ENCODE measurements at regions not wholly inside any gene's neighbourhood (a gene's known extent, or its start where the extent isn't known, plus 50 kb on each side); places are given as distances from the start of the nearest gene placed in this dataset.

DNA sequence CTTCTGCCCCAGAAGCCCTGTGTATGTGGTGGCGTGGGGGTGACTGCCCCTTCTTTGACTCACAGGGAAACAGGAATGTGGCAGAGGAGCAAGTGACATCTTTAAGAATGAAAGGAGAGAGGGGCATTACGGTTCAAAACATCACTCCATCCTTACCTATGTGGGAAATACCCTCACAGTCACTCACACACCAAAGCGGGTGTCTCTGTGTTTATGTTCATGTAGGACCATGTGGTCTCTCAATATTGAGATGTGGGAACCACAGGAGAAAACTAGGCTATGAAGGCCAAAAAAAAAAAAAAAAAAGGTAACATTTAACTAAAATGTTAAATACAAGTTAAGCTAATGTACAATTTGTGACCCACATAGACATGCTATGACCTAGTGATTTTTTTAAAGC is 153.6 kb upstream of the GPR12 start:
- TF ChIP-seq L3MBTL2 (conservative IDR thresholded peaks at IDR 0.05) (no peak), LEF1 (IDR thresholded peaks at IDR 0.05; ENCODE audit: borderline replicate concordance) (no peak), ZNF384 (IDR thresholded peaks at IDR 0.05) (no peak), ELF4 (IDR thresholded peaks at IDR 0.05) (no peak), SUZ12 (IDR thresholded peaks at IDR 0.05) (no peak), NFRKB (IDR thresholded peaks at IDR 0.05) (no peak), FOXA1 (IDR thresholded peaks at IDR 0.05) (no peak), FOXK2 (IDR thresholded peaks at IDR 0.05) (no peak), HDGF (IDR thresholded peaks at IDR 0.05; ENCODE audit: borderline replicate concordance) (no peak), TARDBP (IDR thresholded peaks at IDR 0.05) (no peak)
- ChIA-PET CTCF (interaction anchor here (0.9 kb wide), 1 partner anchor 16 kb away, joined by 9 read pairs; no protein-coding TSS in a partner anchor), POLR2A (no interaction called here)
- DNase-seq (ENCODE audit: extremely low spot score) = no peak

DNA sequence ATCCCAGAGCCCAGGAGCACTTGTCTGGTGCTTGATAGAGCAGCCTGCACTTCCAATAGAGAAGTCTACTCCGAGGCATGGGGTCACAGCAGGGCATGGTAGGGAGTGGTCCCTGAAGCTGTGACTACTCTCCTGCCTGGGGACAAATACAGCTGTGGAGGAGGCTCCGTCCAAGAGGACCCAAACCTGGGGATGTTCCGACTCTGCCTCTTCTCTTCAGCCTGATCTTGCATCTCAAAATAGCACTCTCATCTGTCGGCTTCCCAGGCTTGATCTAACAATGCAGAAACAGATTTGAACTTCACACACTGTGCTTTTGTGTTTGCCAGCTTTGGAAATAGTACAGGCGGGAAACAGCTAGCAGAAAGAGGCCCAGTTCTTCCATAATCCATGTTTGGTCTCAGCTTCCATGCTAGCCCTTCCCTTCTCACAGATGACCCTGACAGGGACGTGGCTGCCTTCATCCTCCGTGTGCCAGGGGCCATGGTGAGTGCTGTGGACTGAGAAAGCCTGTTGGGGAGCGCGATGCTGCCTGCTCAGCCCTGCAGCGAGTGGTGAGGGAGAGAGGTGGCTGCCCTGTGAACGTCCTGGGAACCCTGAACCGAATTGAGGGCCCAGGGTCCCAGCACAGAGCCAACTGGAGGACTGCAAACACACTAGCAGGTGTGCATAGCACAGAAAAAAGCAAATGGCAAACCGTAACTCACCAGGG is 150.3 kb upstream of the GPR12 start:
- TF ChIP-seq TARDBP (IDR thresholded peaks at IDR 0.05) (no peak), SUZ12 (IDR thresholded peaks at IDR 0.05) (no peak), CTBP1 (IDR thresholded peaks at IDR 0.05; ENCODE audit: borderline replicate concordance) (no peak), FOXA1 (IDR thresholded peaks at IDR 0.05) (no peak), SP1 (IDR thresholded peaks at IDR 0.05) (no peak), NFRKB (IDR thresholded peaks at IDR 0.05) (no peak), HDGF (IDR thresholded peaks at IDR 0.05; ENCODE audit: borderline replicate concordance) (no peak), FOXM1 (IDR thresholded peaks at IDR 0.05; ENCODE audit: borderline replicate concordance) (no peak), LEF1 (IDR thresholded peaks at IDR 0.05; ENCODE audit: borderline replicate concordance) (no peak), ZNF384 (IDR thresholded peaks at IDR 0.05) (no peak), L3MBTL2 (conservative IDR thresholded peaks at IDR 0.05) (no peak), FOXK2 (IDR thresholded peaks at IDR 0.05) (no peak), ELF4 (IDR thresholded peaks at IDR 0.05) (no peak), ARNT (IDR thresholded peaks at IDR 0.05) (no peak), BHLHE40 (IDR thresholded peaks at IDR 0.05; ENCODE audit: borderline replicate concordance) (no peak)
- TF ChIP-seq, protein P1, sequence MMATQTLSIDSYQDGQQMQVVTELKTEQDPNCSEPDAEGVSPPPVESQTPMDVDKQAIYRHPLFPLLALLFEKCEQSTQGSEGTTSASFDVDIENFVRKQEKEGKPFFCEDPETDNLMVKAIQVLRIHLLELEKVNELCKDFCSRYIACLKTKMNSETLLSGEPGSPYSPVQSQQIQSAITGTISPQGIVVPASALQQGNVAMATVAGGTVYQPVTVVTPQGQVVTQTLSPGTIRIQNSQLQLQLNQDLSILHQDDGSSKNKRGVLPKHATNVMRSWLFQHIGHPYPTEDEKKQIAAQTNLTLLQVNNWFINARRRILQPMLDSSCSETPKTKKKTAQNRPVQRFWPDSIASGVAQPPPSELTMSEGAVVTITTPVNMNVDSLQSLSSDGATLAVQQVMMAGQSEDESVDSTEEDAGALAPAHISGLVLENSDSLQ (IDR thresholded peaks at IDR 0.05) = no peak
- CTCF ChIA-PET = no interaction called here
- POLR2A ChIA-PET = no interaction called here
- no peak for DNase-seq (ENCODE audit: extremely low spot score)

DNA sequence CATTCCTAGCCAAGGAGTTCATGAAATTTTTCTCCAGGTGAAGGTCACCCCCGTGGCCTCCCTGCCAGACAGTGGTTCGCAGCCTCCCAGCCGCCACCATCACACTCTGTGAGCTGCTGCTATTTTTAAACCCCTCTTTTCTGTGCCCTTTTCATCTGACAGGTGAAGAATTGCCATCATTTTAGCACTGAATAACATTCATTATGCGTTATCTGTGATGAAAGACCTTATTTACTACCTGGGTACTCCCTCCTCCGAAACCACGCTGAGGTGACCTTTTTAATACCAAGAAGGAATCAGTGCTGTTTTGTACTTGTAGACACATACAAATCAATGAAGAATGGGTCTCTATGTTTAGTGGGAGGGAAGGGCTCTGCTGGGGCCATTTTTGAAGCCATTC is 148.9 kb upstream of the GPR12 start:
- POLR2A ChIA-PET = no interaction called here
- TF ChIP-seq SUZ12 (IDR thresholded peaks at IDR 0.05) = no peak
- no peak for TF ChIP-seq SP1 (IDR thresholded peaks at IDR 0.05)
- TF ChIP-seq FOXA1 (IDR thresholded peaks at IDR 0.05) = no peak
- TF ChIP-seq ZNF384 (IDR thresholded peaks at IDR 0.05) = no peak
- no peak for TF ChIP-seq ELF4 (IDR thresholded peaks at IDR 0.05)
- TF ChIP-seq HDGF (IDR thresholded peaks at IDR 0.05; ENCODE audit: borderline replicate concordance) = no peak
- no peak for TF ChIP-seq TARDBP (IDR thresholded peaks at IDR 0.05)
- TF ChIP-seq, protein P1 (IDR thresholded peaks at IDR 0.05) = no peak
- TF ChIP-seq BHLHE40 (IDR thresholded peaks at IDR 0.05; ENCODE audit: borderline replicate concordance) = no peak
- TF ChIP-seq NFRKB (IDR thresholded peaks at IDR 0.05) = no peak
- TF ChIP-seq L3MBTL2 (conservative IDR thresholded peaks at IDR 0.05) = no peak
- TF ChIP-seq LEF1 (IDR thresholded peaks at IDR 0.05; ENCODE audit: borderline replicate concordance) = no peak
- no peak for TF ChIP-seq FOXK2 (IDR thresholded peaks at IDR 0.05)
- no peak for TF ChIP-seq ARNT (IDR thresholded peaks at IDR 0.05)
- no peak for TF ChIP-seq CTBP1 (IDR thresholded peaks at IDR 0.05; ENCODE audit: borderline replicate concordance)
- no peak for TF ChIP-seq FOXM1 (IDR thresholded peaks at IDR 0.05; ENCODE audit: borderline replicate concordance)
- CTCF ChIA-PET = no interaction called here
- no peak for DNase-seq (ENCODE audit: extremely low spot score)

DNA sequence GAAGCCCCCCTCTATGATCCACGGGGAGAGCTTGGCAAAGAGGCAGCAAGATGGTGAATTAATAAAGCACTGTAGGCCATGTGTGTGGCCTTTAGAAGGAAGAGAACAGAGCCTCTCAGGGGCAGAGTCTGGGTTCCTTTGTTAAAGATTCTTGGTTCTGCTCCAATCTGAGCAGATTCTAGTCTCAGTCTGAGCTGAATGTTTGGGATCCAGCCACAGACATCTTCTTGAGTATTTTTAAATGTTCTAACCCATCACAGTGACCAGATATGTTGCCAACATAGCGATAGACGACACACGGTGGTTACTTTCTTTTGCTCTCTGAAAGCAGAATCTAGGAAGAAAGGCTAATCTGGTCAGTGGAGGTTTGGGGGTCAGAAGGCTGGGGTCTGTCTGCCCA is 147.5 kb upstream of the GPR12 start:
- TF ChIP-seq FOXM1 (IDR thresholded peaks at IDR 0.05; ENCODE audit: borderline replicate concordance) = no peak
- no peak for TF ChIP-seq L3MBTL2 (conservative IDR thresholded peaks at IDR 0.05)
- TF ChIP-seq HDGF (IDR thresholded peaks at IDR 0.05; ENCODE audit: borderline replicate concordance) = no peak
- TF ChIP-seq ARNT (IDR thresholded peaks at IDR 0.05) = no peak
- no peak for TF ChIP-seq BHLHE40 (IDR thresholded peaks at IDR 0.05; ENCODE audit: borderline replicate concordance)
- TF ChIP-seq ZNF384 (IDR thresholded peaks at IDR 0.05) = no peak
- TF ChIP-seq, protein P1 (IDR thresholded peaks at IDR 0.05) = no peak
- TF ChIP-seq SUZ12 (IDR thresholded peaks at IDR 0.05) = no peak
- TF ChIP-seq CTBP1 (IDR thresholded peaks at IDR 0.05; ENCODE audit: borderline replicate concordance) = no peak
- TF ChIP-seq ELF4 (IDR thresholded peaks at IDR 0.05) = no peak
- TF ChIP-seq FOXK2 (IDR thresholded peaks at IDR 0.05) = no peak
- no peak for TF ChIP-seq TARDBP (IDR thresholded peaks at IDR 0.05)
- no peak for TF ChIP-seq FOXA1 (IDR thresholded peaks at IDR 0.05)
- POLR2A ChIA-PET = no interaction called here

DNA sequence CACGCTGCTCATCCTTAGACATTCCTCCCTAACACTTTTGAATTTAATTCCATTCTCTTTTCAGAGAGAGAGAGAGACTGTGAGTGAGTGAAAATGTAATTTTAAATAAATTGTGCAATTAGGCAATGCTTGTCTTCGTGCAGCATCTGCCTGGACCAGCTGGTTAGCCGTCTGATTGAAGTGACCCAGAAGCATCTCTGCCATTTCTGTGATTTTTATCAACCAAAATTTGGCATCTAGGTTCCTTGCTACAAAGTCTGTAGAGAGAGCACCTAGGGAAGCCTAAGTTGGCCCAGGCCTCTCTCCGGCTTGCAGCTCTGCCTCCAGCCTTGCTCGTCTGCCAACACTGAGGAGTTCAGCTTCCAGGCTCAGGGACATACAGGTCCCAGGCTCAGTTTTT is 138.6 kb upstream of the GPR12 start:
- ChIA-PET POLR2A (no interaction called here), CTCF (no interaction called here)
- no peak for TF ChIP-seq ZNF384 (IDR thresholded peaks at IDR 0.05)
- no peak for TF ChIP-seq TARDBP (IDR thresholded peaks at IDR 0.05)
- TF ChIP-seq CTBP1 (IDR thresholded peaks at IDR 0.05; ENCODE audit: borderline replicate concordance) = no peak
- no peak for TF ChIP-seq SUZ12 (IDR thresholded peaks at IDR 0.05)
- TF ChIP-seq, protein P1 (IDR thresholded peaks at IDR 0.05) = no peak
- TF ChIP-seq FOXA1 (IDR thresholded peaks at IDR 0.05) = no peak
- no peak for TF ChIP-seq FOXK2 (IDR thresholded peaks at IDR 0.05)
- no peak for TF ChIP-seq BHLHE40 (IDR thresholded peaks at IDR 0.05; ENCODE audit: borderline replicate concordance)
- TF ChIP-seq ARNT (IDR thresholded peaks at IDR 0.05) = no peak
- no peak for TF ChIP-seq LEF1 (IDR thresholded peaks at IDR 0.05; ENCODE audit: borderline replicate concordance)
- TF ChIP-seq HDGF (IDR thresholded peaks at IDR 0.05; ENCODE audit: borderline replicate concordance) = no peak
- no peak for TF ChIP-seq ELF4 (IDR thresholded peaks at IDR 0.05)
- TF ChIP-seq L3MBTL2 (conservative IDR thresholded peaks at IDR 0.05) = no peak
- no peak for DNase-seq (ENCODE audit: extremely low spot score)

More for the DNA sequence above, 147.5 kb upstream of the GPR12 start:
- DNase-seq (ENCODE audit: extremely low spot score) = no peak
- CTCF ChIA-PET = no interaction called here
